WTC11 (cell line): ENCODE measurements at regions not wholly inside any gene's neighbourhood (a gene's known extent, or its start where the extent isn't known, plus 50 kb on each side); places are given as distances from the start of the nearest gene placed in this dataset.

Experiments
- ATAC-seq: fragments of 200-7000 bp; cut with Tn5 transposase; 2 replicates; pipeline ENCODE4 v1.10.0; 2021; ENCODE audit warnings: mild to moderate bottlenecking, moderate library complexity
- CTCF ChIA-PET: fragments of 300-600 bp; sonication (Branson Sonifier 250); formaldehyde crosslinking; loops from one replicate; lab custom pipeline; 2021; ENCODE audit warnings: antibody characterized with exemption; lab: Charles Lee
- POLR2A ChIA-PET: fragments of 350-600 bp; sonication (Branson Sonifier 250); formaldehyde crosslinking; loops from one replicate; lab custom pipeline; 2021; ENCODE audit warnings: antibody characterized with exemption; lab: Charles Lee
- DNase-seq: peaks from one replicate; pipeline ENCODE4 v3.0.0; 2021; ENCODE audit warnings: low spot score
- H3K27ac Mint-ChIP-seq: 2 replicates; pipeline ENCODE4 v1.8.0; 2021; ENCODE audit warnings: mixed read lengths
- H3K27me3 Mint-ChIP-seq: 2 replicates; pipeline ENCODE4 v1.8.0; 2021; ENCODE audit warnings: low read depth, mild to moderate bottlenecking, moderate library complexity, mixed read lengths
- H3K36me3 Mint-ChIP-seq: 2 replicates; pipeline ENCODE4 v1.8.0; 2021; ENCODE audit warnings: mixed read lengths
- H3K4me1 Mint-ChIP-seq: 2 replicates; pipeline ENCODE4 v1.8.0; 2022; ENCODE audit warnings: mixed read lengths
- H3K4me3 Mint-ChIP-seq: 2 replicates; pipeline ENCODE4 v1.8.0; 2021; ENCODE audit warnings: mild to moderate bottlenecking, moderate library complexity, mixed read lengths
- H3K9me3 Mint-ChIP-seq: 2 replicates; pipeline ENCODE4 v1.8.0; 2021; ENCODE audit warnings: mixed read lengths
- CREB1 ChIP-seq: sonication (generic); formaldehyde crosslinking; IDR thresholded peaks from 2 replicates; pipeline ENCODE4 v1.8.0; 2023; ENCODE audit warnings: mild to moderate bottlenecking, missing genetic modification reagents
- CREM ChIP-seq: sonication (generic); formaldehyde crosslinking; IDR thresholded peaks from 2 replicates; pipeline ENCODE4 v1.8.1; 2022; ENCODE audit warnings: mild to moderate bottlenecking, missing genetic modification reagents, moderate library complexity
- E2F1 ChIP-seq: sonication (generic); formaldehyde crosslinking; IDR thresholded peaks from 2 replicates; pipeline ENCODE4 v1.8.0; 2022; ENCODE audit warnings: mild to moderate bottlenecking, missing genetic modification reagents
- ERG ChIP-seq: fragments of 250-450 bp; sonication (Bioruptor Pico); IDR thresholded peaks from 2 replicates; pipeline ENCODE4 v1.8.0; 2021; ENCODE audit warnings: mild to moderate bottlenecking
- FOXK1 ChIP-seq: sonication (generic); formaldehyde crosslinking; IDR thresholded peaks from 2 replicates; pipeline ENCODE4 v1.8.0; 2022; ENCODE audit warnings: mild to moderate bottlenecking, moderate library complexity, missing genetic modification reagents
- FOXP4 ChIP-seq: sonication (generic); formaldehyde crosslinking; IDR thresholded peaks from 2 replicates; pipeline ENCODE4 v1.8.0; 2022; ENCODE audit warnings: mild to moderate bottlenecking, missing genetic modification reagents
- GRHL2 ChIP-seq: fragments of 250-450 bp; sonication (Bioruptor Pico); IDR thresholded peaks from 2 replicates; pipeline ENCODE4 v1.8.0; 2022; ENCODE audit warnings: mild to moderate bottlenecking, moderate library complexity; ENCODE audit not compliant: insufficient replicate concordance, severe bottlenecking
- JUN ChIP-seq: sonication (generic); formaldehyde crosslinking; IDR thresholded peaks from 2 replicates; pipeline ENCODE4 v1.8.0; 2023; ENCODE audit warnings: mild to moderate bottlenecking, missing genetic modification reagents
- MYBL2 ChIP-seq: sonication (generic); formaldehyde crosslinking; IDR thresholded peaks from 2 replicates; pipeline ENCODE4 v1.8.1; 2023; ENCODE audit warnings: mild to moderate bottlenecking, moderate library complexity, missing genetic modification reagents
- NFYB ChIP-seq: sonication (generic); formaldehyde crosslinking; conservative IDR thresholded peaks from 2 replicates; pipeline ENCODE4 v1.8.0; 2022; ENCODE audit warnings: low read depth, missing genetic modification reagents
- NR1H2 ChIP-seq: sonication (generic); formaldehyde crosslinking; IDR thresholded peaks from 2 replicates; pipeline ENCODE4 v1.9.0; 2021; ENCODE audit warnings: mild to moderate bottlenecking, moderate library complexity, missing genetic modification reagents
- NR2C2 ChIP-seq: sonication (generic); formaldehyde crosslinking; IDR thresholded peaks from 2 replicates; pipeline ENCODE4 v1.8.0; 2022; ENCODE audit warnings: mild to moderate bottlenecking, missing genetic modification reagents
- SMAD3 ChIP-seq: sonication (generic); formaldehyde crosslinking; IDR thresholded peaks from 2 replicates; pipeline ENCODE4 v1.8.0; 2022; ENCODE audit warnings: missing genetic modification reagents, mild to moderate bottlenecking, borderline replicate concordance
- SOX15 ChIP-seq: fragments of 250-450 bp; sonication (Bioruptor Pico); IDR thresholded peaks from 2 replicates; pipeline ENCODE4 v1.9.0; 2021; ENCODE audit warnings: mild to moderate bottlenecking
- ZNF121 ChIP-seq: sonication (generic); formaldehyde crosslinking; IDR thresholded peaks from 2 replicates; pipeline ENCODE4 v1.8.0; 2023; ENCODE audit warnings: missing genetic modification reagents
- TF ChIP-seq, protein P1 (sequence below): sonication (generic); formaldehyde crosslinking; IDR thresholded peaks from 2 replicates; pipeline ENCODE4 v1.8.0; 2023; ENCODE audit warnings: missing genetic modification reagents
- TF ChIP-seq, protein P2 (sequence below): fragments of 200-600 bp; IDR thresholded peaks from 2 replicates; pipeline ENCODE4 v1.8.0; 2022; ENCODE audit warnings: antibody characterized with exemption
- TF ChIP-seq, protein P3 (sequence below): sonication (generic); formaldehyde crosslinking; IDR thresholded peaks from 2 replicates; pipeline ENCODE4 v1.8.1; 2023; ENCODE audit warnings: mild to moderate bottlenecking, missing genetic modification reagents, moderate library complexity

GRCh38 chr11:96642583-96642982, 252.8 kb downstream of the JRKL start (continued):
- TF ChIP-seq, protein P1, sequence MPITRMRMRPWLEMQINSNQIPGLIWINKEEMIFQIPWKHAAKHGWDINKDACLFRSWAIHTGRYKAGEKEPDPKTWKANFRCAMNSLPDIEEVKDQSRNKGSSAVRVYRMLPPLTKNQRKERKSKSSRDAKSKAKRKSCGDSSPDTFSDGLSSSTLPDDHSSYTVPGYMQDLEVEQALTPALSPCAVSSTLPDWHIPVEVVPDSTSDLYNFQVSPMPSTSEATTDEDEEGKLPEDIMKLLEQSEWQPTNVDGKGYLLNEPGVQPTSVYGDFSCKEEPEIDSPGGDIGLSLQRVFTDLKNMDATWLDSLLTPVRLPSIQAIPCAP (CRISPR knock-in tag) = no peak
- TF ChIP-seq ERG (no peak), NFYB (CRISPR knock-in tag) (no peak)
- TF ChIP-seq, protein P2, sequence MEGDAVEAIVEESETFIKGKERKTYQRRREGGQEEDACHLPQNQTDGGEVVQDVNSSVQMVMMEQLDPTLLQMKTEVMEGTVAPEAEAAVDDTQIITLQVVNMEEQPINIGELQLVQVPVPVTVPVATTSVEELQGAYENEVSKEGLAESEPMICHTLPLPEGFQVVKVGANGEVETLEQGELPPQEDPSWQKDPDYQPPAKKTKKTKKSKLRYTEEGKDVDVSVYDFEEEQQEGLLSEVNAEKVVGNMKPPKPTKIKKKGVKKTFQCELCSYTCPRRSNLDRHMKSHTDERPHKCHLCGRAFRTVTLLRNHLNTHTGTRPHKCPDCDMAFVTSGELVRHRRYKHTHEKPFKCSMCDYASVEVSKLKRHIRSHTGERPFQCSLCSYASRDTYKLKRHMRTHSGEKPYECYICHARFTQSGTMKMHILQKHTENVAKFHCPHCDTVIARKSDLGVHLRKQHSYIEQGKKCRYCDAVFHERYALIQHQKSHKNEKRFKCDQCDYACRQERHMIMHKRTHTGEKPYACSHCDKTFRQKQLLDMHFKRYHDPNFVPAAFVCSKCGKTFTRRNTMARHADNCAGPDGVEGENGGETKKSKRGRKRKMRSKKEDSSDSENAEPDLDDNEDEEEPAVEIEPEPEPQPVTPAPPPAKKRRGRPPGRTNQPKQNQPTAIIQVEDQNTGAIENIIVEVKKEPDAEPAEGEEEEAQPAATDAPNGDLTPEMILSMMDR = no peak

GRCh38 chr11:96643173-96643572, 253.4 kb downstream of the JRKL start:
- Mint-ChIP-seq H3K36me3 (peaks cover 35% of the 10 kb centered on the region), H3K9me3 (peaks cover 38% of the 10 kb centered on the region), H3K27me3 (no peaks in the 10 kb centered on the region), H3K4me1 (peaks cover 29% of the 10 kb centered on the region), H3K4me3 (no peak overlapping the region), H3K27ac (no peak overlapping the region)
- ChIA-PET POLR2A (no interaction called here), CTCF (no interaction called here)
- TF ChIP-seq FOXK1 (CRISPR knock-in tag) = no peak
- TF ChIP-seq NFYB (CRISPR knock-in tag) = peak; percentile 35; the same call in 1 of the 2 replicates
- TF ChIP-seq CREB1 (CRISPR knock-in tag) = no peak
- ATAC-seq (no peak), DNase-seq (no peak)

DNA sequence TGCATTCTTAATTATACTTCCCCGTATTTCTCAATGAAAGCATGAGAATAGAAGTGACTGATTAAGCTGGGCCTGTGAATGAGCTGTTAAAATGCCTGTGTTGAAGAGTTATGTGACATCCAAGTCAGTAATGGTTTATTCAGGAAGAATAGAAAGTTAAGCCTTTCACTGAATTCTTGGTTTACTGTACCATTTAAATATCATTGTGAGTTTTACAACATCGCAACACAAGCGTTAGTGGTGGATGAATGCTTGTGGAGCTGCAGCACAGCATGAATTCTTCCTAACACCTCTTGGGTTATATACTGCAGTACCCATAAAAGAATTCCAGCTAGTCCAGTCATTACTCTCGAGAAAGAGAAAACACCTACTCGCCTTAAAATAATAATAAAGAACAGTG, 257.8 kb downstream of the JRKL start:
- ChIA-PET CTCF (interaction anchor here (1.5 to 3.5 kb wide), 2 partner anchors 184 to 493 kb away, joined by 3 to 12 read pairs; no protein-coding TSS in a partner anchor), POLR2A (no interaction called here)
- no peak for TF ChIP-seq FOXP4 (CRISPR knock-in tag)
- TF ChIP-seq E2F1 (CRISPR knock-in tag) = no peak
- no peak for TF ChIP-seq CREM (CRISPR knock-in tag)
- TF ChIP-seq FOXK1 (CRISPR knock-in tag) = no peak
- TF ChIP-seq SOX15 (CRISPR knock-in tag) = no peak
- no peak for TF ChIP-seq ZNF121 (CRISPR knock-in tag)
- TF ChIP-seq, protein P3, sequence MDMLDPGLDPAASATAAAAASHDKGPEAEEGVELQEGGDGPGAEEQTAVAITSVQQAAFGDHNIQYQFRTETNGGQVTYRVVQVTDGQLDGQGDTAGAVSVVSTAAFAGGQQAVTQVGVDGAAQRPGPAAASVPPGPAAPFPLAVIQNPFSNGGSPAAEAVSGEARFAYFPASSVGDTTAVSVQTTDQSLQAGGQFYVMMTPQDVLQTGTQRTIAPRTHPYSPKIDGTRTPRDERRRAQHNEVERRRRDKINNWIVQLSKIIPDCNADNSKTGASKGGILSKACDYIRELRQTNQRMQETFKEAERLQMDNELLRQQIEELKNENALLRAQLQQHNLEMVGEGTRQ (CRISPR knock-in tag) = no peak
- no peak for TF ChIP-seq MYBL2 (CRISPR knock-in tag)
- no peak for TF ChIP-seq GRHL2 (CRISPR knock-in tag)
- no peak for TF ChIP-seq JUN (CRISPR knock-in tag)
- no peak for TF ChIP-seq NFYB (CRISPR knock-in tag)
- no peak for TF ChIP-seq NR1H2 (CRISPR knock-in tag)
- TF ChIP-seq SMAD3 (CRISPR knock-in tag) = no peak
- no peak for TF ChIP-seq NR2C2 (CRISPR knock-in tag)
- Mint-ChIP-seq H3K4me3 (no peak overlapping the region), H3K27ac (no peak overlapping the region), H3K36me3 (peaks cover 10% of the 10 kb centered on the region), H3K9me3 (peaks cover 11% of the 10 kb centered on the region), H3K27me3 (no peaks in the 10 kb centered on the region), H3K4me1 (peaks cover 23% of the 10 kb centered on the region)
- ATAC-seq (peak; percentile 46), DNase-seq (no peak)
